ENCODE measurements at regions not wholly inside any gene's neighbourhood (a gene's known extent, or its start where the extent isn't known, plus 50 kb on each side); places are given as distances from the start of the nearest gene placed in this dataset.
A peak's percentile ranks its signal among the peaks of the same experiment; 100 is the strongest.
"Not testable (repeated sequence)": the region's sequence is repeated elsewhere in the genome, so short reads cannot be mapped to it uniquely, and the experiment has no call there.

GRCh38 chr11:105429096-105429910, 180.6 kb upstream of the GRIA4 start:
- no peak for DNase-seq

- DNase-seq: no peak
Measured at GRCh38 chr11:105407101-105407500, 202.8 kb upstream of the GRIA4 start.

GRCh38 chr11:105401269-105401809, 208.5 kb upstream of the GRIA4 start:
- no peak for DNase-seq

GRCh38 chr11:105399511-105399910, 210.4 kb upstream of the GRIA4 start:
- DNase-seq: no peak

GRCh38 chr11:105398636-105399035, 211.2 kb upstream of the GRIA4 start:
- DNase-seq: no peak

GRCh38 chr11:105393326-105393725, 216.5 kb upstream of the GRIA4 start:
- no peak for DNase-seq

- DNase-seq: no peak
Measured at GRCh38 chr11:105392556-105392955, 217.3 kb upstream of the GRIA4 start.

GRCh38 chr11:105389952-105390351, 219.9 kb upstream of the GRIA4 start:
- no peak for DNase-seq

GRCh38 chr11:105388006-105388405, 221.9 kb upstream of the GRIA4 start:
- no peak for DNase-seq

- no peak for DNase-seq
Measured at GRCh38 chr11:105381941-105382340, 227.9 kb upstream of the GRIA4 start.

- DNase-seq: no peak
Measured at GRCh38 chr11:105377870-105378269, 232.0 kb upstream of the GRIA4 start.

- DNase-seq: no peak
Measured at GRCh38 chr11:105372206-105372605, 232.6 kb upstream of the CARD18 start.

- DNase-seq: no peak
Measured at GRCh38 chr11:105371311-105371710, 231.7 kb upstream of the CARD18 start.

GRCh38 chr11:105368711-105369110, 229.1 kb upstream of the CARD18 start:
- DNase-seq: no peak

GRCh38 chr11:105367129-105367528, 227.6 kb upstream of the CARD18 start:
- no peak for DNase-seq

- DNase-seq: peak; percentile 8
Measured at GRCh38 chr11:105361651-105362050, 222.1 kb upstream of the CARD18 start.

GRCh38 chr11:105357764-105358163, 218.2 kb upstream of the CARD18 start:
- no peak for DNase-seq

- DNase-seq: no peak
Measured at GRCh38 chr11:105357146-105357545, 217.6 kb upstream of the CARD18 start.

- DNase-seq: not testable (repeated sequence)
Measured at GRCh38 chr11:105349867-105350266, 210.3 kb upstream of the CARD18 start.

- DNase-seq: no peak
Measured at GRCh38 chr11:105344938-105345337, 205.4 kb upstream of the CARD18 start.

GRCh38 chr11:105334025-105334714, 194.6 kb upstream of the CARD18 start:
- no peak for DNase-seq

- no peak for DNase-seq
Measured at GRCh38 chr11:105333153-105333552, 193.6 kb upstream of the CARD18 start.

- no peak for DNase-seq
Measured at GRCh38 chr11:105332171-105332570, 192.6 kb upstream of the CARD18 start.

- no peak for DNase-seq
Measured at GRCh38 chr11:105328061-105328460, 188.5 kb upstream of the CARD18 start.

All from NCI-H2029 (cell line).